B cell (primary cell): ENCODE measurements at regions not wholly inside any gene's neighbourhood (a gene's known extent, or its start where the extent isn't known, plus 50 kb on each side); places are given as distances from the start of the nearest gene placed in this dataset.

ENCODE experiments used
- ATAC-seq: fragments of 200-7000 bp; cut with Tn5 transposase; one replicate; pipeline ENCODE4 v1.10.0; 2021; ENCODE audit warnings: low read depth, mild to moderate bottlenecking, moderate number of reproducible peaks, moderate library complexity
- CTCF ChIA-PET: fragments of 350-600 bp; sonication (Branson Sonifier 250); formaldehyde crosslinking; loops from one replicate; lab custom pipeline; 2021; ENCODE audit warnings: antibody characterized with exemption, inconsistent platforms; lab: Charles Lee
- POLR2A ChIA-PET: fragments of 350-600 bp; sonication (Branson Sonifier 250); formaldehyde crosslinking; loops from one replicate; lab custom pipeline; 2021; ENCODE audit warnings: antibody characterized with exemption; lab: Charles Lee
- DNase-seq: peaks from one replicate; pipeline ENCODE4 v3.0.0; 2013
- H2AFZ ChIP-seq: 2 replicates; pipeline ENCODE4 v1.6.1; 2012; ENCODE audit warnings: mild to moderate bottlenecking, low read depth, low read length; ENCODE audit not compliant: insufficient read depth, poor library complexity, severe bottlenecking
- H3K27ac ChIP-seq, 2 donors: 1 replicate in 1 of 2; 2 replicates in 1 of 2; pipeline ENCODE4 v1.5.1; 2012 to 2013; ENCODE audit warnings: low read length in 2 of 2, mild to moderate bottlenecking in 2 of 2, moderate library complexity in 1 of 2
- H3K27me3 ChIP-seq, 4 experiments: fragments of 200-600 bp in 1 of 4; sonication (generic) in 1 of 4; replicated peaks in 1 of 4; 1 replicate in 2 of 4; 2 replicates in 2 of 4; pipeline versions ENCODE4 v1.6.1 to v1.7.0; 2013 to 2016; ENCODE audit warnings: low read length in 3 of 4, mild to moderate bottlenecking in 2 of 4, mixed read lengths in 1 of 4, moderate library complexity in 1 of 4; ENCODE audit not compliant: insufficient read depth in 4 of 4, control insufficient read depth in 3 of 4; ENCODE audit errors: control extremely low read depth in 1 of 4
- H3K36me3 ChIP-seq, 2 experiments: replicated peaks in 1 of 2; 1 replicate in 1 of 2; 2 replicates in 1 of 2; pipeline versions ENCODE4 v1.6.1 to v1.7.1; 2013; ENCODE audit warnings: low read length in 1 of 2; ENCODE audit not compliant: insufficient read depth in 2 of 2, control insufficient read depth in 1 of 2; ENCODE audit errors: control extremely low read depth in 1 of 2, extremely low read depth in 1 of 2
- H3K4me1 ChIP-seq, 2 donors: fragments of 200-600 bp in 1 of 2; sonication (generic) in 1 of 2; 1 replicate in 1 of 2; 2 replicates in 1 of 2; pipeline versions ENCODE4 v1.5.1 to v1.6.1; 2013 to 2017; ENCODE audit warnings: low read length in 2 of 2; ENCODE audit not compliant: control insufficient read depth in 2 of 2, insufficient read depth in 2 of 2
- H3K4me2 ChIP-seq: replicated peaks from 2 replicates; pipeline ENCODE3; 2012; ENCODE audit warnings: mild to moderate bottlenecking, low read depth, low read length; ENCODE audit not compliant: poor library complexity, severe bottlenecking
- H3K4me3 ChIP-seq, 5 experiments: fragments of 200-600 bp in 1 of 5; sonication (generic) in 1 of 5; 1 replicate in 3 of 5; 2 replicates in 2 of 5; pipeline versions ENCODE4 v1.5.1 to v1.7.0; 2011 to 2016; ENCODE audit warnings: low read length in 4 of 5, mild to moderate bottlenecking in 4 of 5, low read depth in 2 of 5, control low read depth in 1 of 5, moderate library complexity in 1 of 5; ENCODE audit not compliant: insufficient read depth in 1 of 5; ENCODE audit errors: control extremely low read depth in 1 of 5, extremely low read depth in 1 of 5
- H3K79me2 ChIP-seq: fragments of 200-600 bp; sonication (generic); one replicate; pipeline ENCODE4 v1.6.0; 2016; ENCODE audit warnings: low read length; ENCODE audit not compliant: control insufficient read depth, insufficient read depth
- H3K9ac ChIP-seq: fragments of 200-600 bp; sonication (generic); 2 replicates; pipeline ENCODE4 v1.6.1; 2017; ENCODE audit warnings: mild to moderate bottlenecking, low read length, moderate library complexity
- H3K9me3 ChIP-seq, 3 donors: one replicate each; pipeline versions ENCODE4 v1.6.1 to v1.7.1; 2013; ENCODE audit warnings: low read length in 2 of 3; ENCODE audit not compliant: control insufficient read depth in 2 of 3, insufficient read depth in 1 of 3; ENCODE audit errors: control extremely low read depth in 1 of 3
- H4K20me1 ChIP-seq: 2 replicates; pipeline ENCODE4 v1.6.0; 2012; ENCODE audit warnings: mild to moderate bottlenecking, low read length; ENCODE audit not compliant: insufficient read depth, control insufficient read depth, poor library complexity, severe bottlenecking
- H3K27ac Mint-ChIP-seq: one replicate; pipeline ENCODE4 v1.8.0; 2021; ENCODE audit warnings: mixed read lengths
- H3K27me3 Mint-ChIP-seq: one replicate; pipeline ENCODE4 v1.8.0; 2021; ENCODE audit warnings: mixed read lengths
- H3K4me1 Mint-ChIP-seq: one replicate; pipeline ENCODE4 v1.8.0; 2021; ENCODE audit warnings: mixed read lengths
- H3K4me3 Mint-ChIP-seq: one replicate; pipeline ENCODE4 v1.8.0; 2021; ENCODE audit warnings: mixed read lengths
- H3K9me3 Mint-ChIP-seq: one replicate; pipeline ENCODE4 v1.8.0; 2022; ENCODE audit warnings: mixed read lengths; ENCODE audit not compliant: insufficient read depth
- CTCF ChIP-seq: fragments of 200-600 bp; IDR thresholded peaks from one replicate; pipeline ENCODE4 v1.8.0; 2022; ENCODE audit warnings: antibody characterized with exemption, mild to moderate bottlenecking
- EZH2 ChIP-seq: IDR thresholded peaks from 2 replicates; pipeline ENCODE4 v1.6.1; 2012; ENCODE audit warnings: borderline replicate concordance, low read depth, mild to moderate bottlenecking, moderate library complexity, low read length; ENCODE audit not compliant: insufficient read depth, poor library complexity, severe bottlenecking
- whole genome bisulfite sequencing: methylation state at CpG from one replicate; pipeline ENCODE4 v1.1.5; 2013; ENCODE audit warnings: missing lambda C conversion rate; ENCODE audit not compliant: insufficient coverage; 5-methylcytosine and 5-hydroxymethylcytosine counted together
- intact Hi-C: fragments of 100-400 bp; cut with micrococcal nuclease; formaldehyde crosslinking; loops from one replicate; pipeline ENCODE4 v1.10.0; 2022

- H3K4me2 ChIP-seq: no peak overlapping the region
- CTCF ChIA-PET: interaction anchor here (0.6 kb wide), 1 partner anchor 370 kb away, joined by 3 read pairs; no protein-coding TSS in a partner anchor
- POLR2A ChIA-PET: no interaction called here
- peaks cover 1% of the 10 kb centered on the region for H3K27me3 Mint-ChIP-seq
- H3K9me3 ChIP-seq: no peaks in the 10 kb centered on the region
- no peak overlapping the region for H3K27ac Mint-ChIP-seq
- no peaks in the 10 kb centered on the region for H3K9me3 Mint-ChIP-seq
- ATAC-seq (no peak), DNase-seq (no peak)
- no peaks in the 10 kb centered on the region for H4K20me1 ChIP-seq
- no peak overlapping the region for H2AFZ ChIP-seq
- H3K36me3 ChIP-seq: no peaks in the 10 kb centered on the region
- H3K27me3 ChIP-seq: no peaks in the 10 kb centered on the region
- peaks cover 7 to 9% of the 10 kb centered on the region in 2 donors for H3K4me1 ChIP-seq
- intact Hi-C loops: no loop called here
- no peak for TF ChIP-seq CTCF
- no peak overlapping the region for H3K27ac ChIP-seq
- no peak overlapping the region for H3K9ac ChIP-seq
- peaks cover 13% of the 10 kb centered on the region for H3K4me1 Mint-ChIP-seq
- H3K4me3 ChIP-seq: no peak overlapping the region
- H3K79me2 ChIP-seq: no peaks in the 10 kb centered on the region
- H3K4me3 Mint-ChIP-seq: no peak overlapping the region
Measured at GRCh38 chr5:96258692-96259091, 174.4 kb downstream of the PCSK1 start.

- Histone ChIP-seq H2AFZ (no peak overlapping the region), H3K9ac (no peak overlapping the region), H3K36me3 (no peaks in the 10 kb centered on the region), H3K79me2 (no peaks in the 10 kb centered on the region), H3K9me3 (no peaks in the 10 kb centered on the region), H4K20me1 (no peaks in the 10 kb centered on the region), H3K4me1 (peaks cover 7 to 9% of the 10 kb centered on the region in 2 donors), H3K27ac (no peak overlapping the region), H3K27me3 (no peaks in the 10 kb centered on the region), H3K4me3 (no peak overlapping the region), H3K4me2 (no peak overlapping the region)
- TF ChIP-seq CTCF (no peak), EZH2 (no peak)
- H3K27me3 Mint-ChIP-seq: no peaks in the 10 kb centered on the region
- CTCF ChIA-PET: interaction anchor here (0.6 kb wide), 1 partner anchor 369 kb away, joined by 3 read pairs; no protein-coding TSS in a partner anchor
- POLR2A ChIA-PET: no interaction called here
- peaks cover 13% of the 10 kb centered on the region for H3K4me1 Mint-ChIP-seq
- no peak for ATAC-seq
- no peak overlapping the region for H3K4me3 Mint-ChIP-seq
- WGBS: no CpG with 5 or more reads among the region's 2 CpGs
- intact Hi-C loops: no loop called here
- no peak for DNase-seq
- no peaks in the 10 kb centered on the region for H3K9me3 Mint-ChIP-seq
- no peak overlapping the region for H3K27ac Mint-ChIP-seq
Measured at GRCh38 chr5:96257904-96258303, 175.1 kb downstream of the PCSK1 start.
